HCT116 (cell line): ENCODE measurements at regions not wholly inside any gene's neighbourhood (a gene's known extent, or its start where the extent isn't known, plus 50 kb on each side); places are given as distances from the start of the nearest gene placed in this dataset.

Experiments used
- ELF1 ChIP-seq: IDR thresholded peaks from 2 replicates; pipeline ENCODE4 v1.6.1; 2012; ENCODE audit warnings: low read depth, borderline replicate concordance
- EZH2 ChIP-seq: fragments of 200-600 bp; sonication (generic); IDR thresholded peaks from 2 replicates; pipeline ENCODE4 v1.6.1; 2017; ENCODE audit warnings: antibody characterized with exemption, mixed run types
- EZH2phosphoT487 ChIP-seq: fragments of 200-600 bp; IDR thresholded peaks from 2 replicates; pipeline ENCODE4 v1.6.1; 2018; ENCODE audit warnings: antibody characterized with exemption, borderline replicate concordance
- JUND ChIP-seq: IDR thresholded peaks from 2 replicates; pipeline ENCODE4 v1.6.1; 2012
- POLR2AphosphoS5 ChIP-seq: IDR thresholded peaks from 2 replicates; pipeline ENCODE4 v1.6.1; 2011; ENCODE audit warnings: mild to moderate bottlenecking, low read depth, low read length, moderate library complexity
- REST ChIP-seq: IDR thresholded peaks from 2 replicates; pipeline ENCODE4 v1.6.1; 2012; ENCODE audit warnings: low read depth
- SIN3A ChIP-seq: IDR thresholded peaks from 2 replicates; pipeline ENCODE4 v1.6.1; 2012; ENCODE audit warnings: low read depth
- YY1 ChIP-seq: IDR thresholded peaks from 2 replicates; pipeline ENCODE4 v1.6.1; 2011; ENCODE audit warnings: low read length, low read depth, moderate library complexity, mild to moderate bottlenecking; ENCODE audit not compliant: insufficient replicate concordance; ENCODE audit errors: extremely low read depth
- TF ChIP-seq, protein P1 (sequence below), 3 experiments: fragments of 200-600 bp in 1 of 3; sonication (generic) in 1 of 3; IDR thresholded peaks in 2 of 3; conservative IDR thresholded peaks in 1 of 3; 2 replicates each; pipeline ENCODE4 v1.5.1; 2012 to 2017; ENCODE audit warnings: low read depth in 2 of 3, low read length in 2 of 3, antibody characterized with exemption in 1 of 3, borderline replicate concordance in 1 of 3, control low read depth in 1 of 3, mild to moderate bottlenecking in 1 of 3, mixed read lengths in 1 of 3, mixed run types in 1 of 3, moderate library complexity in 1 of 3; ENCODE audit not compliant: insufficient read depth in 1 of 3

DNA sequence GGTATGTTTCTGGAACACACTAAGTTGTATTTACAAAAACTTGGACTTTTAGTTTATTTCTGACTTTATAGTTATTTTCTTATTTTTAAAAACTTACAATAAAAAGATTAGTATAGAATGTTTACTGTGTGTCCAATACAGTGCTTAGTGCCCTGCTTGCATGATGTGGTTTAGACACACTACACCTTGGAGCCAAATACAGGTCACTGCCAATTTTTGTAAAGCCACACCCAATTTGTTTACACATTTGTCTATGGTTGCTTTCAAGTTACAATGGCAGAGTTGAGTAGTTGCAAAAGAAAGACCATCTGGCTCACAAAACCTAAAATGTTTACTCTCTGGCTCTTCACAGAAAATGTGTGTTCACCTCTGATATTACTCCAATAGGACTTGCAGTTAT, 807.1 kb downstream of the KCNJ2 start:
- TF ChIP-seq, protein P1, sequence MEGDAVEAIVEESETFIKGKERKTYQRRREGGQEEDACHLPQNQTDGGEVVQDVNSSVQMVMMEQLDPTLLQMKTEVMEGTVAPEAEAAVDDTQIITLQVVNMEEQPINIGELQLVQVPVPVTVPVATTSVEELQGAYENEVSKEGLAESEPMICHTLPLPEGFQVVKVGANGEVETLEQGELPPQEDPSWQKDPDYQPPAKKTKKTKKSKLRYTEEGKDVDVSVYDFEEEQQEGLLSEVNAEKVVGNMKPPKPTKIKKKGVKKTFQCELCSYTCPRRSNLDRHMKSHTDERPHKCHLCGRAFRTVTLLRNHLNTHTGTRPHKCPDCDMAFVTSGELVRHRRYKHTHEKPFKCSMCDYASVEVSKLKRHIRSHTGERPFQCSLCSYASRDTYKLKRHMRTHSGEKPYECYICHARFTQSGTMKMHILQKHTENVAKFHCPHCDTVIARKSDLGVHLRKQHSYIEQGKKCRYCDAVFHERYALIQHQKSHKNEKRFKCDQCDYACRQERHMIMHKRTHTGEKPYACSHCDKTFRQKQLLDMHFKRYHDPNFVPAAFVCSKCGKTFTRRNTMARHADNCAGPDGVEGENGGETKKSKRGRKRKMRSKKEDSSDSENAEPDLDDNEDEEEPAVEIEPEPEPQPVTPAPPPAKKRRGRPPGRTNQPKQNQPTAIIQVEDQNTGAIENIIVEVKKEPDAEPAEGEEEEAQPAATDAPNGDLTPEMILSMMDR (IDR thresholded peaks at IDR 0.05 in 2 of 3, conservative IDR thresholded peaks at IDR 0.05 in 1 of 3; ENCODE audit: borderline replicate concordance in 1 of 3, insufficient read depth in 1 of 3, low read depth in 2 of 3, low read length in 2 of 3) = no peak
- TF ChIP-seq EZH2phosphoT487 (no peak), POLR2AphosphoS5 (no peak), EZH2 (no peak), ELF1 (no peak), YY1 (no peak), JUND (no peak), REST (no peak), SIN3A (no peak)
